H1 (cell line): ENCODE measurements at regions not wholly inside any gene's neighbourhood (a gene's known extent, or its start where the extent isn't known, plus 50 kb on each side); places are given as distances from the start of the nearest gene placed in this dataset.

Experiments
- CHD2 ChIP-seq: IDR thresholded peaks from 2 replicates; pipeline ENCODE4 v1.6.1; 2012; ENCODE audit warnings: low read length, improper control_type of control experiment
- SIRT6 ChIP-seq: IDR thresholded peaks from one replicate; pipeline ENCODE4 v1.7.1; 2012; ENCODE audit warnings: low read length, inconsistent platforms
- SP4 ChIP-seq: IDR thresholded peaks from 2 replicates; pipeline ENCODE4 v1.6.1; 2012; ENCODE audit warnings: low read length, inconsistent platforms
- YY1 ChIP-seq: IDR thresholded peaks from 2 replicates; pipeline ENCODE4 v1.6.1; 2011; ENCODE audit warnings: low read depth, mild to moderate bottlenecking, low read length
- TF ChIP-seq, protein P1 (sequence below): fragments of 300-600 bp; sonication (generic); IDR thresholded peaks from 2 replicates; pipeline ENCODE4 v1.7.1; 2012; ENCODE audit warnings: low read length, moderate library complexity, mild to moderate bottlenecking, inconsistent platforms; ENCODE audit not compliant: insufficient replicate concordance

DNA sequence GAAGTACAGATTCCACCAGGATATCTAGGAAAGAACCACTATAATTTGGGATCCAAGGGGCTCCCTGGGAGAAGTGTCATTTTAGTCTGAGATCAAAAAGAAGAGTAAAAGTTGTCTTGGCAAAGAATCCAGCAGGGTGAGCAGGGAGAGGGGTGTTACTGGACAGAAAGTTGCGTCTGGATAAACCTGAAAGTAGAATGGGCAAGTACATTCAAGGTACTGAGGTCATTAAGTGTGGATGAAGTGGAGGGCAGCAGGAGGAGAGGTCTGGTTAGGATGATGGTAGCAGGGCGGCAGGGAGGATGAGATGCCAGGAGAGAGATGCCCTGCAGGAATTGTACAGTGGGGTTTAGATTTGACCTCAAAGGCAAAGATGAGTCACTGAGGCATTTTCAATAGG lies 253.3 kb downstream of the KLF13 start (continued):
- TF ChIP-seq, protein P1, sequence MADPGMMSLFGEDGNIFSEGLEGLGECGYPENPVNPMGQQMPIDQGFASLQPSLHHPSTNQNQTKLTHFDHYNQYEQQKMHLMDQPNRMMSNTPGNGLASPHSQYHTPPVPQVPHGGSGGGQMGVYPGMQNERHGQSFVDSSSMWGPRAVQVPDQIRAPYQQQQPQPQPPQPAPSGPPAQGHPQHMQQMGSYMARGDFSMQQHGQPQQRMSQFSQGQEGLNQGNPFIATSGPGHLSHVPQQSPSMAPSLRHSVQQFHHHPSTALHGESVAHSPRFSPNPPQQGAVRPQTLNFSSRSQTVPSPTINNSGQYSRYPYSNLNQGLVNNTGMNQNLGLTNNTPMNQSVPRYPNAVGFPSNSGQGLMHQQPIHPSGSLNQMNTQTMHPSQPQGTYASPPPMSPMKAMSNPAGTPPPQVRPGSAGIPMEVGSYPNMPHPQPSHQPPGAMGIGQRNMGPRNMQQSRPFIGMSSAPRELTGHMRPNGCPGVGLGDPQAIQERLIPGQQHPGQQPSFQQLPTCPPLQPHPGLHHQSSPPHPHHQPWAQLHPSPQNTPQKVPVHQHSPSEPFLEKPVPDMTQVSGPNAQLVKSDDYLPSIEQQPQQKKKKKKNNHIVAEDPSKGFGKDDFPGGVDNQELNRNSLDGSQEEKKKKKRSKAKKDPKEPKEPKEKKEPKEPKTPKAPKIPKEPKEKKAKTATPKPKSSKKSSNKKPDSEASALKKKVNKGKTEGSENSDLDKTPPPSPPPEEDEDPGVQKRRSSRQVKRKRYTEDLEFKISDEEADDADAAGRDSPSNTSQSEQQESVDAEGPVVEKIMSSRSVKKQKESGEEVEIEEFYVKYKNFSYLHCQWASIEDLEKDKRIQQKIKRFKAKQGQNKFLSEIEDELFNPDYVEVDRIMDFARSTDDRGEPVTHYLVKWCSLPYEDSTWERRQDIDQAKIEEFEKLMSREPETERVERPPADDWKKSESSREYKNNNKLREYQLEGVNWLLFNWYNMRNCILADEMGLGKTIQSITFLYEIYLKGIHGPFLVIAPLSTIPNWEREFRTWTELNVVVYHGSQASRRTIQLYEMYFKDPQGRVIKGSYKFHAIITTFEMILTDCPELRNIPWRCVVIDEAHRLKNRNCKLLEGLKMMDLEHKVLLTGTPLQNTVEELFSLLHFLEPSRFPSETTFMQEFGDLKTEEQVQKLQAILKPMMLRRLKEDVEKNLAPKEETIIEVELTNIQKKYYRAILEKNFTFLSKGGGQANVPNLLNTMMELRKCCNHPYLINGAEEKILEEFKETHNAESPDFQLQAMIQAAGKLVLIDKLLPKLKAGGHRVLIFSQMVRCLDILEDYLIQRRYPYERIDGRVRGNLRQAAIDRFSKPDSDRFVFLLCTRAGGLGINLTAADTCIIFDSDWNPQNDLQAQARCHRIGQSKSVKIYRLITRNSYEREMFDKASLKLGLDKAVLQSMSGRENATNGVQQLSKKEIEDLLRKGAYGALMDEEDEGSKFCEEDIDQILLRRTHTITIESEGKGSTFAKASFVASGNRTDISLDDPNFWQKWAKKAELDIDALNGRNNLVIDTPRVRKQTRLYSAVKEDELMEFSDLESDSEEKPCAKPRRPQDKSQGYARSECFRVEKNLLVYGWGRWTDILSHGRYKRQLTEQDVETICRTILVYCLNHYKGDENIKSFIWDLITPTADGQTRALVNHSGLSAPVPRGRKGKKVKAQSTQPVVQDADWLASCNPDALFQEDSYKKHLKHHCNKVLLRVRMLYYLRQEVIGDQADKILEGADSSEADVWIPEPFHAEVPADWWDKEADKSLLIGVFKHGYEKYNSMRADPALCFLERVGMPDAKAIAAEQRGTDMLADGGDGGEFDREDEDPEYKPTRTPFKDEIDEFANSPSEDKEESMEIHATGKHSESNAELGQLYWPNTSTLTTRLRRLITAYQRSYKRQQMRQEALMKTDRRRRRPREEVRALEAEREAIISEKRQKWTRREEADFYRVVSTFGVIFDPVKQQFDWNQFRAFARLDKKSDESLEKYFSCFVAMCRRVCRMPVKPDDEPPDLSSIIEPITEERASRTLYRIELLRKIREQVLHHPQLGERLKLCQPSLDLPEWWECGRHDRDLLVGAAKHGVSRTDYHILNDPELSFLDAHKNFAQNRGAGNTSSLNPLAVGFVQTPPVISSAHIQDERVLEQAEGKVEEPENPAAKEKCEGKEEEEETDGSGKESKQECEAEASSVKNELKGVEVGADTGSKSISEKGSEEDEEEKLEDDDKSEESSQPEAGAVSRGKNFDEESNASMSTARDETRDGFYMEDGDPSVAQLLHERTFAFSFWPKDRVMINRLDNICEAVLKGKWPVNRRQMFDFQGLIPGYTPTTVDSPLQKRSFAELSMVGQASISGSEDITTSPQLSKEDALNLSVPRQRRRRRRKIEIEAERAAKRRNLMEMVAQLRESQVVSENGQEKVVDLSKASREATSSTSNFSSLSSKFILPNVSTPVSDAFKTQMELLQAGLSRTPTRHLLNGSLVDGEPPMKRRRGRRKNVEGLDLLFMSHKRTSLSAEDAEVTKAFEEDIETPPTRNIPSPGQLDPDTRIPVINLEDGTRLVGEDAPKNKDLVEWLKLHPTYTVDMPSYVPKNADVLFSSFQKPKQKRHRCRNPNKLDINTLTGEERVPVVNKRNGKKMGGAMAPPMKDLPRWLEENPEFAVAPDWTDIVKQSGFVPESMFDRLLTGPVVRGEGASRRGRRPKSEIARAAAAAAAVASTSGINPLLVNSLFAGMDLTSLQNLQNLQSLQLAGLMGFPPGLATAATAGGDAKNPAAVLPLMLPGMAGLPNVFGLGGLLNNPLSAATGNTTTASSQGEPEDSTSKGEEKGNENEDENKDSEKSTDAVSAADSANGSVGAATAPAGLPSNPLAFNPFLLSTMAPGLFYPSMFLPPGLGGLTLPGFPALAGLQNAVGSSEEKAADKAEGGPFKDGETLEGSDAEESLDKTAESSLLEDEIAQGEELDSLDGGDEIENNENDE, result no peak
- TF ChIP-seq SIRT6, result no peak
- no peak for TF ChIP-seq CHD2
- no peak for TF ChIP-seq YY1
- no peak for TF ChIP-seq SP4
- TF ChIP-seq, all 59 proteins: peak for 0
